Activated CD8-positive, alpha-beta memory T cell treated with anti-CD3 and anti-CD28 coated beads for 1 hour (primary cell): ENCODE measurements at regions not wholly inside any gene's neighbourhood (a gene's known extent, or its start where the extent isn't known, plus 50 kb on each side); places are given as distances from the start of the nearest gene placed in this dataset.

Experiments used
- DNase-seq, 2 donors: peaks; one replicate each; pipeline ENCODE4 v3.0.0-alpha.2; 2020; ENCODE audit warnings: low read depth in 1 of 2; ENCODE audit errors: extremely low read depth in 1 of 2

GRCh38 chr15:91784973-91785709, 68.4 kb upstream of the SLCO3A1 start:
- DNase-seq = no peak

GRCh38 chr15:91787198-91787597, 66.3 kb upstream of the SLCO3A1 start:
- no peak for DNase-seq

- DNase-seq = no peak
Observed at GRCh38 chr15:91789136-91789535, 64.4 kb upstream of the SLCO3A1 start.

GRCh38 chr15:91790836-91791235, 62.7 kb upstream of the SLCO3A1 start:
- no peak for DNase-seq

GRCh38 chr15:91793771-91794170, 59.7 kb upstream of the SLCO3A1 start:
- no peak for DNase-seq

GRCh38 chr15:91795235-91795634, 58.3 kb upstream of the SLCO3A1 start:
- no peak for DNase-seq

- DNase-seq = no peak
Observed at GRCh38 chr15:91801836-91802534, 51.5 kb upstream of the SLCO3A1 start.

- DNase-seq = no peak
Observed at GRCh38 chr15:91803260-91803659, 50.2 kb upstream of the SLCO3A1 start.
